Fibroblast of mammary gland (primary cell): ENCODE measurements at regions not wholly inside any gene's neighbourhood (a gene's known extent, or its start where the extent isn't known, plus 50 kb on each side); places are given as distances from the start of the nearest gene placed in this dataset.
A peak's percentile ranks its signal among the peaks of the same experiment; 100 is the strongest.

Experiments used
- DNase-seq: peaks from one replicate; pipeline ENCODE4 v3.0.0-alpha.2; 2010; ENCODE audit warnings: low read depth
- H3K4me3 ChIP-seq: 2 replicates; pipeline ENCODE4 v1.5.1; 2011; ENCODE audit warnings: low read depth, mild to moderate bottlenecking, low read length, moderate library complexity; ENCODE audit not compliant: control insufficient read depth
- TF ChIP-seq, protein P1 (sequence below): conservative IDR thresholded peaks from 2 replicates; pipeline ENCODE4 v1.5.1; 2011; ENCODE audit warnings: low read depth, low read length, inconsistent platforms; ENCODE audit not compliant: control insufficient read depth, insufficient read depth

- TF ChIP-seq, protein P1, sequence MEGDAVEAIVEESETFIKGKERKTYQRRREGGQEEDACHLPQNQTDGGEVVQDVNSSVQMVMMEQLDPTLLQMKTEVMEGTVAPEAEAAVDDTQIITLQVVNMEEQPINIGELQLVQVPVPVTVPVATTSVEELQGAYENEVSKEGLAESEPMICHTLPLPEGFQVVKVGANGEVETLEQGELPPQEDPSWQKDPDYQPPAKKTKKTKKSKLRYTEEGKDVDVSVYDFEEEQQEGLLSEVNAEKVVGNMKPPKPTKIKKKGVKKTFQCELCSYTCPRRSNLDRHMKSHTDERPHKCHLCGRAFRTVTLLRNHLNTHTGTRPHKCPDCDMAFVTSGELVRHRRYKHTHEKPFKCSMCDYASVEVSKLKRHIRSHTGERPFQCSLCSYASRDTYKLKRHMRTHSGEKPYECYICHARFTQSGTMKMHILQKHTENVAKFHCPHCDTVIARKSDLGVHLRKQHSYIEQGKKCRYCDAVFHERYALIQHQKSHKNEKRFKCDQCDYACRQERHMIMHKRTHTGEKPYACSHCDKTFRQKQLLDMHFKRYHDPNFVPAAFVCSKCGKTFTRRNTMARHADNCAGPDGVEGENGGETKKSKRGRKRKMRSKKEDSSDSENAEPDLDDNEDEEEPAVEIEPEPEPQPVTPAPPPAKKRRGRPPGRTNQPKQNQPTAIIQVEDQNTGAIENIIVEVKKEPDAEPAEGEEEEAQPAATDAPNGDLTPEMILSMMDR: no peak
- H3K4me3 ChIP-seq: no peak overlapping the region
- DNase-seq: peak; percentile 19
These were observed 109.4 kb upstream of the PDE1C start for GRCh38 chr7:32179567-32179966.

- DNase-seq: no peak
- TF ChIP-seq, protein P1: no peak
- no peak overlapping the region for H3K4me3 ChIP-seq
These were observed 108.6 kb upstream of the PDE1C start for GRCh38 chr7:32178677-32179366.

GRCh38 chr7:32177232-32177631 lies 107.0 kb upstream of the PDE1C start:
- DNase-seq: no peak
- H3K4me3 ChIP-seq: no peak overlapping the region
- TF ChIP-seq, protein P1: no peak

DNA sequence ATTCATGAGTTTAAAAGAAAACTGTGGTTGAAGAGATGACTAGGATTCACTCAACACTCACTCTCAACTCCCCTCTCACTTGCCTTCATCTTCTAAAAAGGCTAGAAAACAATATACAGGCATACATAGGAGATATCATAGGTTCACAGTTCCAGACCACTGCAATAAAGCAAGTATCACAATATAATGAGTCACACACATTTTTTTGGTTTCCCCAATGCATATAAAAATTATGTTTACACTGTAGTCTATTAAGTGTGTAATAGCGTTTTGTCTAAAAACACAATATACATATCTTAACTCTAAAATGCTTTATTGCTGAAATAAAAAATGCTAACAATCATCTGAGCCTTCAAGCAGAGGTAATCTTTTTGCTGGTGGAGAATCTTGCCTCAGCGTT lies 104.9 kb upstream of the PDE1C start:
- TF ChIP-seq, protein P1: no peak
- H3K4me3 ChIP-seq: no peak overlapping the region
- no peak for DNase-seq

- DNase-seq: no peak
- H3K4me3 ChIP-seq: no peak overlapping the region
These were observed 101.0 kb upstream of the PDE1C start for GRCh38 chr7:32171248-32171647.

DNA sequence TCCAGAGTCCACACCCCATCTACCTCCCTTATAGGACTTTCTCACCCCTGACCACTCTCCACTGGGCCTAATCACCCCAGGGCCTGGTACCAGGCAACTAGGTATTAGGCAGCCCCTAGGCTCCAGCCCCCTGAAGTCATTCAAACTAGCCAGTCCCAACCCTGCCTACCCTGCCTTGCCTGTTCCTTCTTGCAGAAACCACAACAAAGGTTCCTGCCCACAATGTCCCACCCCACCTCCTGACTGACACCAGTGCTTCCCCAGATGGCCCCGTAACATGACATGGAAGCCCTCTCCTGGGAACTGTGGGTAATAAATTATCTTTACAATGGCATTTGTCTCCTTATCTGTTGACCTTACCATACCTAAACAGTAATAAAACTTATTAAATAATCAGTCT lies 100.6 kb upstream of the PDE1C start:
- TF ChIP-seq, protein P1: no peak
- DNase-seq: no peak
- no peak overlapping the region for H3K4me3 ChIP-seq

More at GRCh38 chr7:32171248-32171647, 101.0 kb upstream of the PDE1C start:
- TF ChIP-seq, protein P1: no peak
